B cell (primary cell): ENCODE measurements at regions not wholly inside any gene's neighbourhood (a gene's known extent, or its start where the extent isn't known, plus 50 kb on each side); places are given as distances from the start of the nearest gene placed in this dataset.

ENCODE experiments used
- ATAC-seq: fragments of 200-7000 bp; cut with Tn5 transposase; one replicate; pipeline ENCODE4 v1.10.0; 2021; ENCODE audit warnings: low read depth, mild to moderate bottlenecking, moderate number of reproducible peaks, moderate library complexity
- CTCF ChIA-PET: fragments of 350-600 bp; sonication (Branson Sonifier 250); formaldehyde crosslinking; loops from one replicate; lab custom pipeline; 2021; ENCODE audit warnings: antibody characterized with exemption, inconsistent platforms; lab: Charles Lee
- POLR2A ChIA-PET: fragments of 350-600 bp; sonication (Branson Sonifier 250); formaldehyde crosslinking; loops from one replicate; lab custom pipeline; 2021; ENCODE audit warnings: antibody characterized with exemption; lab: Charles Lee
- DNase-seq: peaks from one replicate; pipeline ENCODE4 v3.0.0; 2013
- H2AFZ ChIP-seq: 2 replicates; pipeline ENCODE4 v1.6.1; 2012; ENCODE audit warnings: mild to moderate bottlenecking, low read depth, low read length; ENCODE audit not compliant: insufficient read depth, poor library complexity, severe bottlenecking
- H3K27ac ChIP-seq, 2 donors: 1 replicate in 1 of 2; 2 replicates in 1 of 2; pipeline ENCODE4 v1.5.1; 2012 to 2013; ENCODE audit warnings: low read length in 2 of 2, mild to moderate bottlenecking in 2 of 2, moderate library complexity in 1 of 2
- H3K27me3 ChIP-seq, 4 experiments: fragments of 200-600 bp in 1 of 4; sonication (generic) in 1 of 4; replicated peaks in 1 of 4; 1 replicate in 2 of 4; 2 replicates in 2 of 4; pipeline versions ENCODE4 v1.6.1 to v1.7.0; 2013 to 2016; ENCODE audit warnings: low read length in 3 of 4, mild to moderate bottlenecking in 2 of 4, mixed read lengths in 1 of 4, moderate library complexity in 1 of 4; ENCODE audit not compliant: insufficient read depth in 4 of 4, control insufficient read depth in 3 of 4; ENCODE audit errors: control extremely low read depth in 1 of 4
- H3K36me3 ChIP-seq, 2 experiments: replicated peaks in 1 of 2; 1 replicate in 1 of 2; 2 replicates in 1 of 2; pipeline versions ENCODE4 v1.6.1 to v1.7.1; 2013; ENCODE audit warnings: low read length in 1 of 2; ENCODE audit not compliant: insufficient read depth in 2 of 2, control insufficient read depth in 1 of 2; ENCODE audit errors: control extremely low read depth in 1 of 2, extremely low read depth in 1 of 2
- H3K4me1 ChIP-seq, 2 donors: fragments of 200-600 bp in 1 of 2; sonication (generic) in 1 of 2; 1 replicate in 1 of 2; 2 replicates in 1 of 2; pipeline versions ENCODE4 v1.5.1 to v1.6.1; 2013 to 2017; ENCODE audit warnings: low read length in 2 of 2; ENCODE audit not compliant: control insufficient read depth in 2 of 2, insufficient read depth in 2 of 2
- H3K4me2 ChIP-seq: replicated peaks from 2 replicates; pipeline ENCODE3; 2012; ENCODE audit warnings: mild to moderate bottlenecking, low read depth, low read length; ENCODE audit not compliant: poor library complexity, severe bottlenecking
- H3K4me3 ChIP-seq, 5 experiments: fragments of 200-600 bp in 1 of 5; sonication (generic) in 1 of 5; 1 replicate in 3 of 5; 2 replicates in 2 of 5; pipeline versions ENCODE4 v1.5.1 to v1.7.0; 2011 to 2016; ENCODE audit warnings: low read length in 4 of 5, mild to moderate bottlenecking in 4 of 5, low read depth in 2 of 5, control low read depth in 1 of 5, moderate library complexity in 1 of 5; ENCODE audit not compliant: insufficient read depth in 1 of 5; ENCODE audit errors: control extremely low read depth in 1 of 5, extremely low read depth in 1 of 5
- H3K79me2 ChIP-seq: fragments of 200-600 bp; sonication (generic); one replicate; pipeline ENCODE4 v1.6.0; 2016; ENCODE audit warnings: low read length; ENCODE audit not compliant: control insufficient read depth, insufficient read depth
- H3K9ac ChIP-seq: fragments of 200-600 bp; sonication (generic); 2 replicates; pipeline ENCODE4 v1.6.1; 2017; ENCODE audit warnings: mild to moderate bottlenecking, low read length, moderate library complexity
- H3K9me3 ChIP-seq, 3 donors: one replicate each; pipeline versions ENCODE4 v1.6.1 to v1.7.1; 2013; ENCODE audit warnings: low read length in 2 of 3; ENCODE audit not compliant: control insufficient read depth in 2 of 3, insufficient read depth in 1 of 3; ENCODE audit errors: control extremely low read depth in 1 of 3
- H4K20me1 ChIP-seq: 2 replicates; pipeline ENCODE4 v1.6.0; 2012; ENCODE audit warnings: mild to moderate bottlenecking, low read length; ENCODE audit not compliant: insufficient read depth, control insufficient read depth, poor library complexity, severe bottlenecking
- H3K27ac Mint-ChIP-seq: one replicate; pipeline ENCODE4 v1.8.0; 2021; ENCODE audit warnings: mixed read lengths
- H3K27me3 Mint-ChIP-seq: one replicate; pipeline ENCODE4 v1.8.0; 2021; ENCODE audit warnings: mixed read lengths
- H3K4me1 Mint-ChIP-seq: one replicate; pipeline ENCODE4 v1.8.0; 2021; ENCODE audit warnings: mixed read lengths
- H3K4me3 Mint-ChIP-seq: one replicate; pipeline ENCODE4 v1.8.0; 2021; ENCODE audit warnings: mixed read lengths
- H3K9me3 Mint-ChIP-seq: one replicate; pipeline ENCODE4 v1.8.0; 2022; ENCODE audit warnings: mixed read lengths; ENCODE audit not compliant: insufficient read depth
- EZH2 ChIP-seq: IDR thresholded peaks from 2 replicates; pipeline ENCODE4 v1.6.1; 2012; ENCODE audit warnings: borderline replicate concordance, low read depth, mild to moderate bottlenecking, moderate library complexity, low read length; ENCODE audit not compliant: insufficient read depth, poor library complexity, severe bottlenecking
- WGBS: methylation state at CpG from one replicate; pipeline ENCODE4 v1.1.5; 2013; ENCODE audit warnings: missing lambda C conversion rate; ENCODE audit not compliant: insufficient coverage; 5-methylcytosine and 5-hydroxymethylcytosine counted together
- intact Hi-C: fragments of 100-400 bp; cut with micrococcal nuclease; formaldehyde crosslinking; loops from one replicate; pipeline ENCODE4 v1.10.0; 2022
- TF ChIP-seq, protein P1 (sequence below): fragments of 200-600 bp; IDR thresholded peaks from one replicate; pipeline ENCODE4 v1.8.0; 2022; ENCODE audit warnings: antibody characterized with exemption, mild to moderate bottlenecking

DNA sequence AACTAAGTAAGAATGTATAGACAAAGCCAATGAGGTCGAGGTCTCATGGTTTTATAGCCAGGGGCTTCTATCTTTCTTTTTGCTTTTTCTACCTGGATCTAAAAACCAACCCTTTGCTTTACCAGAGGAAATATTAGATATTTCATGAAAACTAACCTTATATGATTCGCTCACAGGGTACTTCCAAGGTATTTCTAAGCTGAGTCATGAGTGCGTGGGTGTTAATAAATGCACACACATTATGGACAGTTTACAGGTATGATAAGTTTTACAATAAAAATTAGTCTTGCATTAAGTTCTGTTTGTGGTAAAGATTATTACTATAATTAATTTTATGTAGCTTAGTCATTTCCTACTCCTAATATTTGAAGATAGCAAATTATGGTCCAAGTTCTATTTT is 217.2 kb downstream of the CHRM3 start:
- WGBS: no CpG with 5 or more reads among the region's 3 CpGs
- no peaks in the 10 kb centered on the region for H3K79me2 ChIP-seq
- ChIA-PET POLR2A (no interaction called here), CTCF (no interaction called here)
- H2AFZ ChIP-seq: no peak overlapping the region
- H3K27ac ChIP-seq: no peak overlapping the region
- Mint-ChIP-seq H3K27ac (no peak overlapping the region), H3K9me3 (peaks cover 5% of the 10 kb centered on the region), H3K4me1 (no peaks in the 10 kb centered on the region), H3K4me3 (no peak overlapping the region), H3K27me3 (no peaks in the 10 kb centered on the region)
- H3K4me1 ChIP-seq: no peaks in the 10 kb centered on the region
- intact Hi-C loops: no loop called here
- H3K36me3 ChIP-seq: no peaks in the 10 kb centered on the region
- H4K20me1 ChIP-seq: no peaks in the 10 kb centered on the region
- no peaks in the 10 kb centered on the region for H3K27me3 ChIP-seq
- H3K4me3 ChIP-seq: no peak overlapping the region
- no peak overlapping the region for H3K9ac ChIP-seq
- no peak for DNase-seq
- TF ChIP-seq, protein P1, sequence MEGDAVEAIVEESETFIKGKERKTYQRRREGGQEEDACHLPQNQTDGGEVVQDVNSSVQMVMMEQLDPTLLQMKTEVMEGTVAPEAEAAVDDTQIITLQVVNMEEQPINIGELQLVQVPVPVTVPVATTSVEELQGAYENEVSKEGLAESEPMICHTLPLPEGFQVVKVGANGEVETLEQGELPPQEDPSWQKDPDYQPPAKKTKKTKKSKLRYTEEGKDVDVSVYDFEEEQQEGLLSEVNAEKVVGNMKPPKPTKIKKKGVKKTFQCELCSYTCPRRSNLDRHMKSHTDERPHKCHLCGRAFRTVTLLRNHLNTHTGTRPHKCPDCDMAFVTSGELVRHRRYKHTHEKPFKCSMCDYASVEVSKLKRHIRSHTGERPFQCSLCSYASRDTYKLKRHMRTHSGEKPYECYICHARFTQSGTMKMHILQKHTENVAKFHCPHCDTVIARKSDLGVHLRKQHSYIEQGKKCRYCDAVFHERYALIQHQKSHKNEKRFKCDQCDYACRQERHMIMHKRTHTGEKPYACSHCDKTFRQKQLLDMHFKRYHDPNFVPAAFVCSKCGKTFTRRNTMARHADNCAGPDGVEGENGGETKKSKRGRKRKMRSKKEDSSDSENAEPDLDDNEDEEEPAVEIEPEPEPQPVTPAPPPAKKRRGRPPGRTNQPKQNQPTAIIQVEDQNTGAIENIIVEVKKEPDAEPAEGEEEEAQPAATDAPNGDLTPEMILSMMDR: no peak
- no peak for TF ChIP-seq EZH2
- no peak for ATAC-seq
- no peak overlapping the region for H3K4me2 ChIP-seq
- H3K9me3 ChIP-seq: no peaks in the 10 kb centered on the region

DNA sequence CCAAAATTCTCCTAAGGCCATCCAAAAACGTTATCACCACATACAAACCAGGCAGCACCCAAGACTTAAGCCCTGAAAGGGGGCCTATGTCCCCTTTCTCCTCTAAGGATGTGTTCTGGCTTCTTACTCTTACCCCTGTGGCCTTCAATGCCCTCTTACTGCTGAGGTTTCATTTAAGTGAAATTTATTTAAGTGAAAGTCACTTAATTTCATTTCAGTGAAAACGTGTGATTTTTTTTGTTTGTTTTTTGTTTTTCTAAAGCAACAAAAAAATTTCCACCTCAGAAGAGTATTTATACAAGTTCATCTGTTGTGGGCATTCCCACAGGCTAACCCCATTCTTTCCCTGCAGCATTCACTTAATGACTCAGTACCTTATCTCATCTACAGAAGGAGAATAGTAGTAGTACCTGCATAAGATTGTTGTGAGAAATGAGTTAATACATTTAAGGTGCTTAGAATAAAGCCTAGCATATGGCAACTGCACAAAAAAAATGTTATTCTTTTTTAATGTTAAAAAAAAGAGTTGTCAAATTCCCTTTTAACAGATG is 220.6 kb downstream of the CHRM3 start:
- ChIA-PET CTCF (no interaction called here), POLR2A (no interaction called here)
- H4K20me1 ChIP-seq: no peaks in the 10 kb centered on the region
- no peak overlapping the region for H3K4me3 Mint-ChIP-seq
- no peak overlapping the region for H2AFZ ChIP-seq
- intact Hi-C loops: no loop called here
- ATAC-seq: no peak
- DNase-seq: no peak
- WGBS: no CpG with 5 or more reads among the region's 2 CpGs
- no peaks in the 10 kb centered on the region for H3K4me1 ChIP-seq
- H3K27ac Mint-ChIP-seq: no peak overlapping the region
- H3K9me3 ChIP-seq: no peaks in the 10 kb centered on the region
- H3K4me2 ChIP-seq: no peak overlapping the region
- no peaks in the 10 kb centered on the region for H3K27me3 ChIP-seq
- no peaks in the 10 kb centered on the region for H3K27me3 Mint-ChIP-seq
- H3K9me3 Mint-ChIP-seq: no peaks in the 10 kb centered on the region
- H3K9ac ChIP-seq: no peak overlapping the region
- H3K79me2 ChIP-seq: no peaks in the 10 kb centered on the region
- TF ChIP-seq, protein P1: no peak
- no peak for TF ChIP-seq EZH2
- no peak overlapping the region for H3K27ac ChIP-seq
- H3K4me1 Mint-ChIP-seq: no peaks in the 10 kb centered on the region
- H3K36me3 ChIP-seq: no peaks in the 10 kb centered on the region
- H3K4me3 ChIP-seq: no peak overlapping the region
